C4-2B (cell line): ENCODE measurements at regions not wholly inside any gene's neighbourhood (a gene's known extent, or its start where the extent isn't known, plus 50 kb on each side); places are given as distances from the start of the nearest gene placed in this dataset.

Experiments
- CTCF ChIP-seq: fragments of 450-650 bp; conservative IDR thresholded peaks from 2 replicates; pipeline ENCODE4 v1.5.1; 2017; ENCODE audit warnings: mild to moderate bottlenecking
- ZFX ChIP-seq: fragments of 450-650 bp; IDR thresholded peaks from 2 replicates; pipeline ENCODE4 v1.6.1; 2017

- peak; percentile 69 for TF ChIP-seq CTCF
- no peak for TF ChIP-seq ZFX
Observed at GRCh38 chr13:23510979-23511735, 59.1 kb upstream of the TNFRSF19 start.
